Suprapubic skin (tissue), 3 donors: ENCODE measurements at regions not wholly inside any gene's neighbourhood (a gene's known extent, or its start where the extent isn't known, plus 50 kb on each side); places are given as distances from the start of the nearest gene placed in this dataset.
"Not testable (repeated sequence)": the region's sequence is repeated elsewhere in the genome, so short reads cannot be mapped to it uniquely, and the experiment has no call there.

Source experiments
- CTCF ChIP-seq, 2 donors: fragments of 200-600 bp in 1 of 2; fragments of 450-650 bp in 1 of 2; sonication (generic) in 1 of 2; IDR thresholded peaks; one replicate each; pipeline ENCODE4 v1.5.1; 2016 to 2019; ENCODE audit warnings: antibody characterized with exemption in 2 of 2, mild to moderate bottlenecking in 1 of 2, moderate library complexity in 1 of 2
- POLR2A ChIP-seq, 2 donors: fragments of 450-650 bp; IDR thresholded peaks; one replicate each; pipeline ENCODE4 v1.6.1; 2017; ENCODE audit warnings: antibody characterized with exemption in 2 of 2, mild to moderate bottlenecking in 2 of 2, moderate library complexity in 2 of 2

DNA sequence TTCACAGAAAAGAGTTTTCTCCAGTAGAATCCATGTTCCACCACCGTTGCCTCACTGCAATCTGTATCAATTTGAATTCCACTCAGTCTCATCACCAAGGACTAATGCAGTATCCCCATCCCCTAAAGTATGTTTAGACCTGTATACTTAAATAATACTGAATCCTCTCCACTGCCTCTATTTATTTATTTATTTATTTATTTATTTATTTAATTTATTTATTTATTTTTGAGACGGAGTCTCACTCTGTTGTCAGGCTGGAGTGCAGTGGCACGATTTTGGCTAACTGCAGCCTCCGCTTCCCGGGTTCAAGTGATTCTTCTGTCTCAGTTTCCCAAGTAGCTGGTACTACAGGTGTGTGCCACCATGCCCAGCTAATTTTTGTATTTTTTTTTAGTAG is 260.7 kb upstream of the ST6GAL2 start:
- not testable (repeated sequence) for TF ChIP-seq POLR2A, CTCF (IDR thresholded peaks at IDR 0.05)
